DND-41 (cell line): ENCODE measurements at regions not wholly inside any gene's neighbourhood (a gene's known extent, or its start where the extent isn't known, plus 50 kb on each side); places are given as distances from the start of the nearest gene placed in this dataset.

Experiments used
- EZH2 ChIP-seq: IDR thresholded peaks from 3 replicates; pipeline ENCODE4 v1.6.1; 2012; ENCODE audit warnings: borderline replicate concordance, low read depth, mild to moderate bottlenecking, moderate library complexity, low read length, inconsistent platforms; ENCODE audit not compliant: severe bottlenecking
- TF ChIP-seq, protein P1 (sequence below): IDR thresholded peaks from 2 replicates; pipeline ENCODE4 v1.5.1; 2012; ENCODE audit warnings: borderline replicate concordance, low read length, moderate library complexity, mild to moderate bottlenecking; ENCODE audit not compliant: poor library complexity, severe bottlenecking; ENCODE audit errors: extremely low read depth

DNA sequence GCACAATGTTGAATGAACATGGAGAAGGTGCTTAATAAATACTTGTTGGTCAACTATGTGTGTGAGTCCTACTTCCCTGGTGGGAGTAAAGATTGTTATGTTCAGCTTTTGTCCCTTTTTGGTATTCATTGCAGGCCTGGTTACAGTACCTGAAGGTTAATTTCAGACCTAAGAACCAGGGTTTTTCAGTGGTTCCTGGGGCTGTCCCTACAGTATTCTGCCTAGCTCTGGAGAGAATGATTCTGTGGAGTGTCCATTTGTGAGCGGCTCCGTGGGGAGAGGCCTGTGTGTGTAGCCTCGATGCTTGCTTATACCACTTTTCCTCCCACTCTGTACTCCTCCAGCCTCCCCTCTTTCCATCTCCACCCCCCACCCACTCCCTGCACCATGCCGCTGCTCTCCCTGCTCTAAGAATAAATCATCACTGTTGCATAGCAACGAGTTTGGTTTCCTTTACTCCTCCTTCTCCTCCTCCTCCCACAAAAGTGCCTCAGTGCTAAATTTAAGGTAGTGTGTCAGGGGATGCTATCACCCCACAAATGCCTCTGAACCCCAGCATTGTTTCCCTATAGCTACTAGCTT lies 150.6 kb upstream of the ROPN1 start:
- TF ChIP-seq, protein P1, sequence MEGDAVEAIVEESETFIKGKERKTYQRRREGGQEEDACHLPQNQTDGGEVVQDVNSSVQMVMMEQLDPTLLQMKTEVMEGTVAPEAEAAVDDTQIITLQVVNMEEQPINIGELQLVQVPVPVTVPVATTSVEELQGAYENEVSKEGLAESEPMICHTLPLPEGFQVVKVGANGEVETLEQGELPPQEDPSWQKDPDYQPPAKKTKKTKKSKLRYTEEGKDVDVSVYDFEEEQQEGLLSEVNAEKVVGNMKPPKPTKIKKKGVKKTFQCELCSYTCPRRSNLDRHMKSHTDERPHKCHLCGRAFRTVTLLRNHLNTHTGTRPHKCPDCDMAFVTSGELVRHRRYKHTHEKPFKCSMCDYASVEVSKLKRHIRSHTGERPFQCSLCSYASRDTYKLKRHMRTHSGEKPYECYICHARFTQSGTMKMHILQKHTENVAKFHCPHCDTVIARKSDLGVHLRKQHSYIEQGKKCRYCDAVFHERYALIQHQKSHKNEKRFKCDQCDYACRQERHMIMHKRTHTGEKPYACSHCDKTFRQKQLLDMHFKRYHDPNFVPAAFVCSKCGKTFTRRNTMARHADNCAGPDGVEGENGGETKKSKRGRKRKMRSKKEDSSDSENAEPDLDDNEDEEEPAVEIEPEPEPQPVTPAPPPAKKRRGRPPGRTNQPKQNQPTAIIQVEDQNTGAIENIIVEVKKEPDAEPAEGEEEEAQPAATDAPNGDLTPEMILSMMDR: no peak
- TF ChIP-seq EZH2: no peak
